Activated CD4-positive, alpha-beta memory T cell treated with anti-CD3 and anti-CD28 coated beads, Interleukin-2, amount 10 ng/mL, durations not matched to agents 7 days and 5 days (primary cell): ENCODE measurements at regions not wholly inside any gene's neighbourhood (a gene's known extent, or its start where the extent isn't known, plus 50 kb on each side); places are given as distances from the start of the nearest gene placed in this dataset.

ENCODE experiments used
- CTCF ChIA-PET: fragments of 350-600 bp; sonication (Branson Sonifier 250); formaldehyde crosslinking; loops from one replicate; lab custom pipeline; 2021; ENCODE audit warnings: antibody characterized with exemption, inconsistent platforms; lab: Charles Lee
- POLR2A ChIA-PET: fragments of 350-600 bp; sonication (Branson Sonifier 250); formaldehyde crosslinking; loops from one replicate; lab custom pipeline; 2021; ENCODE audit warnings: antibody characterized with exemption; lab: Charles Lee
- DNase-seq: peaks from one replicate; pipeline ENCODE4 v3.0.0-alpha.2; 2020
- H3K27ac Mint-ChIP-seq: one replicate; pipeline ENCODE4 v1.8.0; 2021; ENCODE audit warnings: mild to moderate bottlenecking, mixed read lengths
- H3K27me3 Mint-ChIP-seq: one replicate; pipeline ENCODE4 v1.8.0; 2021; ENCODE audit warnings: mixed read lengths
- H3K36me3 Mint-ChIP-seq: one replicate; pipeline ENCODE4 v1.8.0; 2021; ENCODE audit warnings: low read depth, mixed read lengths
- H3K4me1 Mint-ChIP-seq: one replicate; pipeline ENCODE4 v1.8.0; 2021; ENCODE audit warnings: mixed read lengths
- H3K4me3 Mint-ChIP-seq: one replicate; pipeline ENCODE4 v1.8.0; 2021; ENCODE audit warnings: mild to moderate bottlenecking, mixed read lengths
- H3K9me3 Mint-ChIP-seq: one replicate; pipeline ENCODE4 v1.8.0; 2021; ENCODE audit warnings: mixed read lengths

- Mint-ChIP-seq H3K27ac (peak overlapping the region; percentile 99), H3K27me3 (no peaks in the 10 kb centered on the region), H3K4me1 (peaks cover 74% of the 10 kb centered on the region), H3K9me3 (no peaks in the 10 kb centered on the region), H3K36me3 (peaks cover 84% of the 10 kb centered on the region), H3K4me3 (peak overlapping the region; percentile 90)
- POLR2A ChIA-PET, result interaction anchor here (0.7 to 8.6 kb wide), 10 partner anchors 8 to 122 kb away, joined by 3 to 158 read pairs (median 12); no protein-coding TSS in a partner anchor
- CTCF ChIA-PET, result interaction anchor here (1.0 to 4.9 kb wide), 11 partner anchors 8 to 123 kb away, joined by 3 to 26 read pairs (median 4); no protein-coding TSS in a partner anchor
- DNase-seq, result no peak
These were observed 313.7 kb downstream of the SEC14L1 start for GRCh38 chr17:77454242-77455095.

- H3K27ac Mint-ChIP-seq, result peak overlapping the region; percentile 99
- no peaks in the 10 kb centered on the region for H3K27me3 Mint-ChIP-seq
- H3K4me1 Mint-ChIP-seq, result peaks cover 73% of the 10 kb centered on the region
- ChIA-PET CTCF (interaction anchor here (1.1 to 4.9 kb wide), 5 partner anchors 10 to 124 kb away, joined by 3 to 26 read pairs (median 7); no protein-coding TSS in a partner anchor), POLR2A (interaction anchor here (0.9 to 8.6 kb wide), 9 partner anchors 7 to 123 kb away, joined by 3 to 158 read pairs (median 14); no protein-coding TSS in a partner anchor)
- no peak for DNase-seq
- peak overlapping the region; percentile 90 for H3K4me3 Mint-ChIP-seq
- H3K9me3 Mint-ChIP-seq, result no peaks in the 10 kb centered on the region
- H3K36me3 Mint-ChIP-seq, result peaks cover 82% of the 10 kb centered on the region
These were observed 314.5 kb downstream of the SEC14L1 start for GRCh38 chr17:77455111-77455890.

GRCh38 chr17:77455891-77456260, 315.1 kb downstream of the SEC14L1 start:
- H3K4me1 Mint-ChIP-seq, result peaks cover 75% of the 10 kb centered on the region
- H3K9me3 Mint-ChIP-seq, result no peaks in the 10 kb centered on the region
- ChIA-PET CTCF (no interaction called here), POLR2A (interaction anchor here (2.7 kb wide), 1 partner anchor 66 kb away, joined by 8 read pairs; no protein-coding TSS in a partner anchor)
- DNase-seq, result no peak
- H3K36me3 Mint-ChIP-seq, result peaks cover 78% of the 10 kb centered on the region
- H3K27ac Mint-ChIP-seq, result peak overlapping the region; percentile 99
- H3K27me3 Mint-ChIP-seq, result no peaks in the 10 kb centered on the region
- H3K4me3 Mint-ChIP-seq, result peak overlapping the region; percentile 90

GRCh38 chr17:77456271-77456950, 315.6 kb downstream of the SEC14L1 start:
- peaks cover 80% of the 10 kb centered on the region for H3K36me3 Mint-ChIP-seq
- peaks cover 77% of the 10 kb centered on the region for H3K4me1 Mint-ChIP-seq

GRCh38 chr17:77456951-77457548, 316.3 kb downstream of the SEC14L1 start:
- peaks cover 80% of the 10 kb centered on the region for H3K4me1 Mint-ChIP-seq
- H3K27me3 Mint-ChIP-seq, result no peaks in the 10 kb centered on the region
- ChIA-PET POLR2A (interaction anchor here (0.6 to 8.1 kb wide), 7 partner anchors 9 to 126 kb away, joined by 3 to 164 read pairs (median 5); no protein-coding TSS in a partner anchor), CTCF (interaction anchor here (1.4 kb wide), 1 partner anchor 16 kb away, joined by 5 read pairs; no protein-coding TSS in a partner anchor)
- H3K36me3 Mint-ChIP-seq, result peaks cover 79% of the 10 kb centered on the region
- H3K4me3 Mint-ChIP-seq, result peak overlapping the region; percentile 90
- H3K27ac Mint-ChIP-seq, result peak overlapping the region; percentile 99
- H3K9me3 Mint-ChIP-seq, result no peaks in the 10 kb centered on the region
- no peak for DNase-seq

More at GRCh38 chr17:77456271-77456950, 315.6 kb downstream of the SEC14L1 start:
- POLR2A ChIA-PET, result interaction anchor here (0.6 to 8.1 kb wide), 7 partner anchors 9 to 125 kb away, joined by 3 to 164 read pairs (median 5); no protein-coding TSS in a partner anchor
- CTCF ChIA-PET, result interaction anchor here (1.4 kb wide), 1 partner anchor 16 kb away, joined by 5 read pairs; no protein-coding TSS in a partner anchor
- no peaks in the 10 kb centered on the region for H3K27me3 Mint-ChIP-seq
- no peaks in the 10 kb centered on the region for H3K9me3 Mint-ChIP-seq
- H3K27ac Mint-ChIP-seq, result peak overlapping the region; percentile 99
- H3K4me3 Mint-ChIP-seq, result peak overlapping the region; percentile 90
- DNase-seq, result no peak

GRCh38 chr17:77457572-77458201, 316.9 kb downstream of the SEC14L1 start:
- Mint-ChIP-seq H3K36me3 (peaks cover 75% of the 10 kb centered on the region), H3K4me1 (peaks cover 80% of the 10 kb centered on the region), H3K27me3 (no peaks in the 10 kb centered on the region), H3K4me3 (peak overlapping the region; percentile 90), H3K27ac (peak overlapping the region; percentile 99), H3K9me3 (no peaks in the 10 kb centered on the region)
- ChIA-PET POLR2A (interaction anchor here (0.9 to 8.1 kb wide), 8 partner anchors 8 to 125 kb away, joined by 3 to 164 read pairs (median 4); no protein-coding TSS in a partner anchor), CTCF (interaction anchor here (1.2 to 3.3 kb wide), 5 partner anchors 13 to 126 kb away, joined by 4 to 17 read pairs (median 9); no protein-coding TSS in a partner anchor)
- DNase-seq, result no peak

GRCh38 chr17:77458202-77459017, 317.6 kb downstream of the SEC14L1 start:
- no peak for DNase-seq
- Mint-ChIP-seq H3K36me3 (peaks cover 75% of the 10 kb centered on the region), H3K4me1 (peaks cover 80% of the 10 kb centered on the region), H3K27ac (peak overlapping the region; percentile 99), H3K9me3 (no peaks in the 10 kb centered on the region), H3K4me3 (peak overlapping the region; percentile 90), H3K27me3 (no peaks in the 10 kb centered on the region)
- CTCF ChIA-PET, result interaction anchor here (1.2 to 3.3 kb wide), 6 partner anchors 13 to 127 kb away, joined by 3 to 17 read pairs (median 10); no protein-coding TSS in a partner anchor
- POLR2A ChIA-PET, result interaction anchor here (0.7 to 9.0 kb wide), 12 partner anchors 6 to 208 kb away, joined by 3 to 164 read pairs (median 6); no protein-coding TSS in a partner anchor

GRCh38 chr17:77459018-77459755, 318.4 kb downstream of the SEC14L1 start:
- POLR2A ChIA-PET, result interaction anchor here (0.7 to 9.0 kb wide), 17 partner anchors 7 to 724 kb away, joined by 3 to 164 read pairs (median 6); partner anchors contain the start of gene SEC14L1
- H3K36me3 Mint-ChIP-seq, result peaks cover 69% of the 10 kb centered on the region
- peak overlapping the region; percentile 90 for H3K4me3 Mint-ChIP-seq
- H3K9me3 Mint-ChIP-seq, result no peaks in the 10 kb centered on the region
- CTCF ChIA-PET, result interaction anchor here (0.6 to 3.3 kb wide), 12 partner anchors 7 to 681 kb away, joined by 3 to 17 read pairs (median 4); no protein-coding TSS in a partner anchor
- peak overlapping the region; percentile 99 for H3K27ac Mint-ChIP-seq
- no peaks in the 10 kb centered on the region for H3K27me3 Mint-ChIP-seq
- H3K4me1 Mint-ChIP-seq, result peaks cover 80% of the 10 kb centered on the region
- peak; percentile 39 for DNase-seq

GRCh38 chr17:77460514-77461046, 319.8 kb downstream of the SEC14L1 start:
- no peak for DNase-seq
- no peaks in the 10 kb centered on the region for H3K9me3 Mint-ChIP-seq
- H3K36me3 Mint-ChIP-seq, result peaks cover 65% of the 10 kb centered on the region
- H3K4me1 Mint-ChIP-seq, result peaks cover 89% of the 10 kb centered on the region
- peak overlapping the region; percentile 90 for H3K4me3 Mint-ChIP-seq
- ChIA-PET CTCF (interaction anchor here (0.8 to 3.3 kb wide), 11 partner anchors 9 to 60 kb away, joined by 3 to 17 read pairs (median 4); no protein-coding TSS in a partner anchor), POLR2A (interaction anchor here (0.9 to 9.0 kb wide), 15 partner anchors 8 to 726 kb away, joined by 4 to 164 read pairs (median 6); partner anchors contain the start of gene SEC14L1)
- no peaks in the 10 kb centered on the region for H3K27me3 Mint-ChIP-seq
- H3K27ac Mint-ChIP-seq, result peak overlapping the region; percentile 99
